Activated CD8-positive, alpha-beta memory T cell treated with anti-CD3 and anti-CD28 coated beads for 4 hours (primary cell): ENCODE measurements at regions not wholly inside any gene's neighbourhood (a gene's known extent, or its start where the extent isn't known, plus 50 kb on each side); places are given as distances from the start of the nearest gene placed in this dataset.

Experiments
- DNase-seq, 2 donors: peaks; one replicate each; pipeline ENCODE4 v3.0.0-alpha.2; 2020; ENCODE audit warnings: low read depth in 2 of 2

DNA sequence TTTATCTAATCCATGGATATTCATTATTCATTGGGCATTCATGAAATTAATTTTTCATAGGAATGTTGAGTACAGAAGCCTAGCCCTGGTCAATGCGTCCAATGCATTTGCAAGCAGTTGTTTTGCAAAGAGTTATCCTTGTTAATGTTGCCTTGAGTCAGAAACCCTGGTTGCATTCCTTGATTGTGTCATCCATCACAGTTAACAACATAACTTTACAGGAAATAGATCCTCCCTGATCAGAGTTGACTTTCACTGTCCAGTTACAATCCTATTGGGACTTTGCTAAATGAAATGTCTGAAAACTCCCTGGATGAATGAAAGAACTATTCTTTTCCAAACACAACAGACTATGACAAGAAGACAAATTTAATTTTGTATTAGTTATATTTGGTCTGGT is 924.3 kb upstream of the SLIT2 start:
- DNase-seq, result no peak

DNA sequence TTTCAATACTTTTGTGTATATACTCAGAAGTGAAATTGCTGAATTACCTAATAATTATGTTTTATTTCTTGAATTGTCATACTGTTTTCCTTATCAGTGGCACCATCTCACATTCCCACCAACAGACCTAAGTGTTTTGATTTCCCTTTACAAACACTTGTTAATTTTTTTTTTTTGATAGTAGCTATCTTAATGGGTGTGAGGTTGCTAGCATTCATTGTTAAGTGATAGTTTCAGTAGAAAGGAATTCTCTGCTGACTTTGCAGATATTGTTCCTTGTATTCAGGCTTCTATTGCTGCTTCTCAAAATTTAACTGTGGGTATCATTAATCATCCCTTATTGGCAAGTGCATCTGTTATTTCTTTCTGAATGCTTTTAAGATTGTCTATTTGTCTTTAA is 927.5 kb upstream of the SLIT2 start:
- no peak for DNase-seq

GRCh38 chr4:19319607-19320006 is 932.1 kb upstream of the SLIT2 start:
- no peak for DNase-seq

- no peak for DNase-seq
Observed at GRCh38 chr4:19317377-19317776, 934.3 kb upstream of the SLIT2 start.

GRCh38 chr4:19314116-19314515 is 937.6 kb upstream of the SLIT2 start:
- DNase-seq, result no peak

- no peak for DNase-seq
Observed at GRCh38 chr4:19309378-19309777, 942.3 kb upstream of the SLIT2 start.

- no peak for DNase-seq
Observed at GRCh38 chr4:19304028-19304427, 947.7 kb upstream of the SLIT2 start.

- no peak for DNase-seq
Observed at GRCh38 chr4:19301527-19301926, 950.2 kb upstream of the SLIT2 start.

DNA sequence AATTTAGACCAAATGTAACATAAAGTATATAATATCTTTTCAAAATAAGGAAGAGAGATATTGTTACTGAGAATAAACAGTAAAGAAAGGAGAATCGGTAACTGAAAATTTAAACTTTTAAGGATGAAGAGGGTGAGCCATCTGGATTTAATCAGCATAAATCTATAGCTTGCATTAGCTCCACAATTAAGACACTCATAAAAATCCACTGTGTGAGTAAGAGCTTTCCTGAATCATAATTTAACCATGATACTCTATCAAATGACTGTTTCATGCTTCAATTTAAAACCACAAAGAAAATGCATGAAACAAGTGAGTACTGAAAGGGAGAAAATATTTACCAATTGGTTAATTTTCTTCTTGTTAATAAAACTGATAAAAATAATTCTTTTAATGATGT is 951.5 kb upstream of the SLIT2 start:
- DNase-seq, result no peak

DNA sequence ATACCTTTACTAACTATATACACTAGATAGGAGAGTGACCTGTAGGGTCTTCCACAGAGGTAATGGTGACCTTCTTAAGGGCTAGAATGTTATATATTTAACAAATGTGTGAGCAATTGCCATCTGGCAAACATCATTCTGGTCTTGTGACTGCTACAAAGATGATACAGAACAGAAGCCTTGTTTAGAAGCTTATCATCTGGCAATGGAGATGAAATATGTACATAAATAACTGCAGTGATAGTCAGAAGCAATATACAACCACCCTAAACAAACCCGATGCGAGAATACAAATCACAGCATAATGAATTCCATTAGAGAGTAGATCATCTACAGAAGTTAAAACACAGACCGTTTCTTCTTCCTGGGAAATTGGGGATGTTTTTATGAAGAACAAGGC is 952.7 kb upstream of the SLIT2 start:
- DNase-seq, result no peak

DNA sequence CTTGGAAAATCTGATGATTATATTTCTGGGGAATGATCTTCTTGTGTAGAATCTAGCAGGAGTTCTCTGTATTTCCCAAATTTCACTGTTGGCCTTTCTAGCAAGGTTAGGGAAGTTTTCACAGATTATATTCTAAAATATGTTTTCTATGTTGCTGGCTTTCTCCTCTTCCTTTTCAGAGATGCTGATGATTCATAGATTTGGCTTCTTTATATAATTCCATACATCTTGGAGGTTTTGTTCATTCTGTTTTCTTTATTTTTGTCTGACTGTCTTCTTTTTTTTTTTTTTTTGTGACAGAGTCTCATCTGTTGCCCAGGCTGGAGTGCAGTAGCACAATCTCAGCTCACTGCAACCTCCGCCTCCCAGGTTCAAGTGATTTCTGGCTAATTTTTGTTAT is 957.9 kb upstream of the SLIT2 start:
- no peak for DNase-seq

- DNase-seq, result no peak
Observed at GRCh38 chr4:19293080-19293479, 958.6 kb upstream of the SLIT2 start.

- no peak for DNase-seq
Observed at GRCh38 chr4:19286924-19287323, 964.8 kb upstream of the SLIT2 start.

DNA sequence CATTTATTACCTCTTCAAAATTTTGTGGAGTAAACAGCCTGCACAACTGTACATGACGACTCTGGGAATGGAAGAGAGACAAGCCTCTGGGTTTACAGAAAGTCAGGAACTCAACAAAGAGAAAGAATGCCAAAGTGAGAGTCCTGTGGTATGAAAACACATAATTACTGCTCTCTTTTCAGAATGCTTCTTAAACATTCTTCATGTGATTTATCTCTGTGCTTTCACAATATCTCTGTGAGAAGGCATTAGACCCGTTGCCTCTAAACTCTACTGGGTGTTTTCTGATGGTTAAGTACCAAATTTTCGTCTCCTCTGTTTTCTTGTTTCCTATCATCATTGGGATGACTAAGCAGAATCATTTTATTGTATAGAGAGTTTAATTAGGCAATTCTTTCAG is 966.6 kb upstream of the SLIT2 start:
- no peak for DNase-seq

DNA sequence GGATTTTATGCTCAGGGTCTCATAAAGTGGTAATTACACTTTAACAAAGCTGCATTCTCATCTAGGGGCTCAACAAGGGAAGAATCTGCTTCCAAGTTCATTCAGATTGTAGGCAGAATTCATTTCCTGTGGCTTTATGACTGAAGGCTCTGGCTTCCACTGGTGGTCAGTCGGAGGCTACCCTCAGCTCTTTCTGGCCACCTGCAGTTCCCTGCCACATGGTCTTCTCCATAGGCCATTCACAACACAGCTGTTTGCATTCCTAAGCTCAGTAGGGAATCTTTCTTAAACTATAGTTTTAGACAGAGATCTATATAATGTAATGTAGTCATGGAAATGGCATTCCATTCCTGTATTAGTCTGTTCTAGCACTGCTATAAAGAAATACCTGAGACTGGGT is 973.0 kb upstream of the SLIT2 start:
- no peak for DNase-seq

- DNase-seq, result no peak
Observed at GRCh38 chr4:19266566-19266965, 985.1 kb upstream of the SLIT2 start.

DNA sequence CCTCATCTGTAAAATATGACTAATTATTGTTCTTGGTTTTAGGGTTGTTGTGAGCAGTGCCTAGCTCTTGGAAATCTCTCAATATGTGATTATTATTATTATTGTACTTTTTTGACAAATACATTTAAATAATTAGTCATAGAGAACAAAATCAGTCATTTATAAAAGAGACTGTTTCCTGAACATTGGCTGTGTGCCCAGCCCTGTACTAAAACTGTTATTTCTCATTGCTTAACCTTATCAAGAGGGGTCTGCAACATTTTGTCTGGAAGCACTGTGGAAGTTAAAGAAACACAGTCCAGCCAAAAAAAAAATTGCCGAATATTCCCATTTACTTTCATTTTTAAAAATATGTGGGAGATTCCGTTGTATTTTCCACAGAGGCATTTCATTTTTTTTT is 989.2 kb upstream of the SLIT2 start:
- DNase-seq, result no peak

- DNase-seq, result no peak
Observed at GRCh38 chr4:19260346-19260745, 991.4 kb upstream of the SLIT2 start.

- no peak for DNase-seq
Observed at GRCh38 chr4:19259920-19260319, 991.8 kb upstream of the SLIT2 start.

DNA sequence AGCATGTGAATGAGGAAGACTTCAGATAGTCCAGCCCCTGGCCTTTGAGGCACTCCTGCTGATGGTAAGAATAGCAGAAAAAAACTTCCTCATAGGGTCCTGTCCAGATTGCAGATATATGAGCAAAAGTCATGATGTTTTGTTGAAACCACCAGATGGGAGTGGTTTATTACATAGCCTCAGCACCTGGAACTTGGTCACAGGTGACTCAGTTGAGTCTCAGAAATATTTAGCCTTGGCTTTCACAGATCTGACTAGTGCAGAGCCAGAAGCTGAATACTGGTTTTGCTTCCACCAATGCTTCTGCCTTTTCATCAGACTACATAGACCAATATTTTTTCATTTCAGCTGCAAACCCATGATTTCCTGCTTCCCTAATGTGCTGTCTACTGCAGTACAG is 994.9 kb upstream of the SLIT2 start:
- DNase-seq, result no peak

- DNase-seq, result no peak
Observed at GRCh38 chr4:19254486-19254885, 997.2 kb upstream of the SLIT2 start.

DNA sequence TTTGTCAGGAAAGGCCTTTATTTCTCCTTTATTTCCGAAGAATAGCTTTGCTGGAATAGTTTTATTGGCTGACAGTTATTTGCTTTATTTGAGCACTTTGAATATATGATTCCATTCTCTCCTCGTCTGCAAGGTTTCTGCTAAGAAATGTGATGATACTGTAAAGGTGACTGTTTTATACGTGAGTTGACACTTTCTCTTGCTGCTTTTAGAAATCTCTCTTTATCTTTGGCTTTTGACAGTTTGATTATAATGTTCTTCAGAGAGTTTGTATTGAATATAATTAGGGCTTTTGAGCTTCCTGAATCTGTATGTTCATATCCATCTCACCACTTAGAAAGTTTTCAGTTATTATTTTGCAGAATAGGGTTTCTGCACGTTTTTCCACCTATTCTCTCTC is 1003.7 kb upstream of the SLIT2 start:
- DNase-seq, result no peak

- DNase-seq, result no peak
Observed at GRCh38 chr4:19241895-19242294, 1009.8 kb upstream of the SLIT2 start.

GRCh38 chr4:19239565-19239964 is 1012.1 kb upstream of the SLIT2 start:
- DNase-seq, result no peak

DNA sequence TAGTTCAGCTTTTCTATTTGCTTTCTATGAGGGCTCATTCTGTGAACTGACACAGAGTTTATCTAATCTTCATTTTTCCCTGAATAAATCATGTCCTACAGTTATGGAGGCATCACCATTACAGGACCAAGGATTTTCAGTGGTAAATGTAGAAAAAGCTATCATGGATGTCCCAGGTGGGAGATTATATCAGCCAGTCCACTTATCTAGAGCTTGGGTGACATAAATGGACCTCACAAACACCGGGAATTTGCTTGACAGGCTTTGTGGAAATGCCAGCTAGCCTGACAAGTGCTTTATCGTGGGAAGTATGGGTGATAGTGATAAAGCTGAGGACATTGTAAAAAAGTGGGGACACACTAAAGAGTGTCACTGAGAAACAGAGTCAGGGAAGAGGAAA is 1015.2 kb upstream of the SLIT2 start:
- no peak for DNase-seq
